ENCODE measurements at regions not wholly inside any gene's neighbourhood (a gene's known extent, or its start where the extent isn't known, plus 50 kb on each side); places are given as distances from the start of the nearest gene placed in this dataset.

DNA sequence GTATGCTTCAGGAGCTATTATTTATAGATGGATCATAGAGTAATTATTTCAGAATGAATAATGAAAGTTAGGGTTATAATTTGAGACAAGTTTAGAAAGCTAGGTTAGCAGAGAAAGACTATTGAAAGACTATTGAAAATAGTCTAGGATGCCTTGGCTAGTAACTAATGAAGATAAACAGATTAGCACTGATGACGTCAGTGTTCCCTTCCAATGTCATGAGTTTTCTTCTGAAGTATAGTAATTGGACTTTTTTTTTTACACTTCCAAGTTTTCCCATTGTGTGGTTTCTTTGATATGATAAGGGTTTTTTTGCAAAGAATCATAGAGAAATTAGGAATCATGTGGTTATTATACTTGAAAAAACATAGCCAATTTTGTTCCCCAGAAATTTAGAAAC lies 1041.5 kb upstream of the CRIM1 start:
- Histone ChIP-seq H3K9me2 (ENCODE audit: insufficient read depth, low read length) (no peaks in the 10 kb centered on the region), H3K79me2 (replicated peaks; ENCODE audit: insufficient read depth, low read length) (no peaks in the 10 kb centered on the region), H3K27ac (ENCODE audit: low read length) (no peak overlapping the region), H3K4me3 (ENCODE audit: low read length) (no peak overlapping the region), H2AFZ (ENCODE audit: low read depth, low read length) (no peak overlapping the region), H3K36me3 (ENCODE audit: insufficient read depth, low read length) (no peaks in the 10 kb centered on the region), H3K27me3 (ENCODE audit: insufficient read depth, low read depth, low read length) (no peaks in the 10 kb centered on the region), H3K9me3 (ENCODE audit: low read length) (no peaks in the 10 kb centered on the region), H3K4me2 (ENCODE audit: low read length) (no peak overlapping the region), H4K20me1 (ENCODE audit: insufficient read depth) (no peaks in the 10 kb centered on the region), H3K9ac (ENCODE audit: low read length) (no peak overlapping the region), H3F3A (ENCODE audit: insufficient read depth, low read length, poor library complexity, severe bottlenecking) (no peaks in the 10 kb centered on the region)
- TF ChIP-seq, protein P1, sequence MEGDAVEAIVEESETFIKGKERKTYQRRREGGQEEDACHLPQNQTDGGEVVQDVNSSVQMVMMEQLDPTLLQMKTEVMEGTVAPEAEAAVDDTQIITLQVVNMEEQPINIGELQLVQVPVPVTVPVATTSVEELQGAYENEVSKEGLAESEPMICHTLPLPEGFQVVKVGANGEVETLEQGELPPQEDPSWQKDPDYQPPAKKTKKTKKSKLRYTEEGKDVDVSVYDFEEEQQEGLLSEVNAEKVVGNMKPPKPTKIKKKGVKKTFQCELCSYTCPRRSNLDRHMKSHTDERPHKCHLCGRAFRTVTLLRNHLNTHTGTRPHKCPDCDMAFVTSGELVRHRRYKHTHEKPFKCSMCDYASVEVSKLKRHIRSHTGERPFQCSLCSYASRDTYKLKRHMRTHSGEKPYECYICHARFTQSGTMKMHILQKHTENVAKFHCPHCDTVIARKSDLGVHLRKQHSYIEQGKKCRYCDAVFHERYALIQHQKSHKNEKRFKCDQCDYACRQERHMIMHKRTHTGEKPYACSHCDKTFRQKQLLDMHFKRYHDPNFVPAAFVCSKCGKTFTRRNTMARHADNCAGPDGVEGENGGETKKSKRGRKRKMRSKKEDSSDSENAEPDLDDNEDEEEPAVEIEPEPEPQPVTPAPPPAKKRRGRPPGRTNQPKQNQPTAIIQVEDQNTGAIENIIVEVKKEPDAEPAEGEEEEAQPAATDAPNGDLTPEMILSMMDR (IDR thresholded peaks at IDR 0.05; ENCODE audit: poor library complexity, severe bottlenecking): no peak
- TF ChIP-seq, protein P2, sequence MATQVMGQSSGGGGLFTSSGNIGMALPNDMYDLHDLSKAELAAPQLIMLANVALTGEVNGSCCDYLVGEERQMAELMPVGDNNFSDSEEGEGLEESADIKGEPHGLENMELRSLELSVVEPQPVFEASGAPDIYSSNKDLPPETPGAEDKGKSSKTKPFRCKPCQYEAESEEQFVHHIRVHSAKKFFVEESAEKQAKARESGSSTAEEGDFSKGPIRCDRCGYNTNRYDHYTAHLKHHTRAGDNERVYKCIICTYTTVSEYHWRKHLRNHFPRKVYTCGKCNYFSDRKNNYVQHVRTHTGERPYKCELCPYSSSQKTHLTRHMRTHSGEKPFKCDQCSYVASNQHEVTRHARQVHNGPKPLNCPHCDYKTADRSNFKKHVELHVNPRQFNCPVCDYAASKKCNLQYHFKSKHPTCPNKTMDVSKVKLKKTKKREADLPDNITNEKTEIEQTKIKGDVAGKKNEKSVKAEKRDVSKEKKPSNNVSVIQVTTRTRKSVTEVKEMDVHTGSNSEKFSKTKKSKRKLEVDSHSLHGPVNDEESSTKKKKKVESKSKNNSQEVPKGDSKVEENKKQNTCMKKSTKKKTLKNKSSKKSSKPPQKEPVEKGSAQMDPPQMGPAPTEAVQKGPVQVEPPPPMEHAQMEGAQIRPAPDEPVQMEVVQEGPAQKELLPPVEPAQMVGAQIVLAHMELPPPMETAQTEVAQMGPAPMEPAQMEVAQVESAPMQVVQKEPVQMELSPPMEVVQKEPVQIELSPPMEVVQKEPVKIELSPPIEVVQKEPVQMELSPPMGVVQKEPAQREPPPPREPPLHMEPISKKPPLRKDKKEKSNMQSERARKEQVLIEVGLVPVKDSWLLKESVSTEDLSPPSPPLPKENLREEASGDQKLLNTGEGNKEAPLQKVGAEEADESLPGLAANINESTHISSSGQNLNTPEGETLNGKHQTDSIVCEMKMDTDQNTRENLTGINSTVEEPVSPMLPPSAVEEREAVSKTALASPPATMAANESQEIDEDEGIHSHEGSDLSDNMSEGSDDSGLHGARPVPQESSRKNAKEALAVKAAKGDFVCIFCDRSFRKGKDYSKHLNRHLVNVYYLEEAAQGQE (IDR thresholded peaks at IDR 0.05; ENCODE audit: borderline replicate concordance): no peak
- TF ChIP-seq RAD21 (conservative IDR thresholded peaks at IDR 0.05) (no peak), EZH2 (IDR thresholded peaks at IDR 0.05; ENCODE audit: borderline replicate concordance, insufficient read depth, low read length, poor library complexity, severe bottlenecking) (no peak), SMC3 (conservative IDR thresholded peaks at IDR 0.05; ENCODE audit: poor library complexity) (no peak), EP300 (conservative IDR thresholded peaks at IDR 0.05; ENCODE audit: poor library complexity, severe bottlenecking) (no peak)

DNA sequence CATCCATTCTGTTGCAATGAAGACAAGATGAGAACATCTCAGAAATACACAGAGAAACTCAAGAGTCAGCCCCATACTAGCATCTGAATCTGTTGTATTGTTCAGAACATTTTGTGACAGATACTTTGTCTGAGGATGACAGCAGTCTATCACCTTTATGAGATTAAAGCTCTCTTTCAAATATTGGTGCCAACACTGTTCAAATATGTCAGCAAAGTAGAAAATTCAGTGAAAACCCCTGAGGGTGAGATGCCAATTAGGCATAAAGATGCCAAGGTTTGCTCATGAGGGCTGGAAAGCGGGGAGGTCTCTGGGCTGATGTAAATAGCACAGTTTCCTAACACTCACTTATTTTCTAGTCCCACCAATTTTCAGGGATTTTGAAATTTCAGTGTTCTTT lies 1054.2 kb upstream of the CRIM1 start:
- H3K36me3 ChIP-seq (ENCODE audit: insufficient read depth, low read length): no peaks in the 10 kb centered on the region
- H3K9me3 ChIP-seq (ENCODE audit: low read length): no peaks in the 10 kb centered on the region
- H3K79me2 ChIP-seq (replicated peaks; ENCODE audit: insufficient read depth, low read length): no peaks in the 10 kb centered on the region
- H2AFZ ChIP-seq (ENCODE audit: low read depth, low read length): no peak overlapping the region
- no peaks in the 10 kb centered on the region for H3K27me3 ChIP-seq (ENCODE audit: insufficient read depth, low read depth, low read length)
- H4K20me1 ChIP-seq (ENCODE audit: insufficient read depth): no peaks in the 10 kb centered on the region
- H3F3A ChIP-seq (ENCODE audit: insufficient read depth, low read length, poor library complexity, severe bottlenecking): no peaks in the 10 kb centered on the region
- H3K9ac ChIP-seq (ENCODE audit: low read length): no peak overlapping the region
- TF ChIP-seq EP300 (conservative IDR thresholded peaks at IDR 0.05; ENCODE audit: poor library complexity, severe bottlenecking): peak; percentile 76
- no peak for TF ChIP-seq SMC3 (conservative IDR thresholded peaks at IDR 0.05; ENCODE audit: poor library complexity)
- TF ChIP-seq TAF1 (IDR thresholded peaks at IDR 0.05; ENCODE audit: low read depth): no peak
- peak; percentile 69 for TF ChIP-seq POLR2AphosphoS5 (IDR thresholded peaks at IDR 0.05)
- no peak for TF ChIP-seq MXI1 (conservative IDR thresholded peaks at IDR 0.05; ENCODE audit: poor library complexity, severe bottlenecking)
- TF ChIP-seq, protein P1 (IDR thresholded peaks at IDR 0.05; ENCODE audit: poor library complexity, severe bottlenecking): no peak
- TF ChIP-seq, protein P2 (IDR thresholded peaks at IDR 0.05; ENCODE audit: borderline replicate concordance): no peak
- H3K9me2 ChIP-seq (ENCODE audit: insufficient read depth, low read length): no peaks in the 10 kb centered on the region
- no peak overlapping the region for H3K27ac ChIP-seq (ENCODE audit: low read length)
- no peak overlapping the region for H3K4me3 ChIP-seq (ENCODE audit: low read length)
- H3K4me2 ChIP-seq (ENCODE audit: low read length): no peak overlapping the region
